Superior temporal gyrus (tissue), 1 donor: ENCODE measurements at regions not wholly inside any gene's neighbourhood (a gene's known extent, or its start where the extent isn't known, plus 50 kb on each side); places are given as distances from the start of the nearest gene placed in this dataset.

Experiments
- DNase-seq: peaks from one replicate; pipeline ENCODE4 v3.0.0-alpha.2; 2016; ENCODE audit errors: extremely low spot score

- DNase-seq, result no peak
Observed at GRCh38 chr10:4488904-4489303, 337.1 kb upstream of the AKR1E2 start.

- DNase-seq, result no peak
Observed at GRCh38 chr10:4485636-4486035, 340.4 kb upstream of the AKR1E2 start.

- no peak for DNase-seq
Observed at GRCh38 chr10:4483811-4484210, 342.2 kb upstream of the AKR1E2 start.

- no peak for DNase-seq
Observed at GRCh38 chr10:4482659-4483058, 343.3 kb upstream of the AKR1E2 start.

- no peak for DNase-seq
Observed at GRCh38 chr10:4481192-4481591, 344.8 kb upstream of the AKR1E2 start.

GRCh38 chr10:4479342-4479741, 346.7 kb upstream of the AKR1E2 start:
- DNase-seq, result no peak

GRCh38 chr10:4477664-4478063, 348.3 kb upstream of the AKR1E2 start:
- DNase-seq, result no peak

GRCh38 chr10:4475827-4476490, 350.0 kb upstream of the AKR1E2 start:
- no peak for DNase-seq

- no peak for DNase-seq
Observed at GRCh38 chr10:4474829-4475228, 351.2 kb upstream of the AKR1E2 start.

GRCh38 chr10:4473977-4474376, 352.0 kb upstream of the AKR1E2 start:
- no peak for DNase-seq

GRCh38 chr10:4472190-4472904, 353.7 kb upstream of the AKR1E2 start:
- DNase-seq, result no peak

GRCh38 chr10:4470231-4470835, 355.7 kb upstream of the AKR1E2 start:
- no peak for DNase-seq

- DNase-seq, result no peak
Observed at GRCh38 chr10:4467481-4467880, 358.5 kb upstream of the AKR1E2 start.

GRCh38 chr10:4460267-4460666, 365.7 kb upstream of the AKR1E2 start:
- no peak for DNase-seq

- no peak for DNase-seq
Observed at GRCh38 chr10:4459531-4459930, 366.5 kb upstream of the AKR1E2 start.

GRCh38 chr10:4457597-4457996, 368.4 kb upstream of the AKR1E2 start:
- DNase-seq, result no peak

- no peak for DNase-seq
Observed at GRCh38 chr10:4456776-4457175, 369.2 kb upstream of the AKR1E2 start.

GRCh38 chr10:4456279-4456678, 369.7 kb upstream of the AKR1E2 start:
- DNase-seq, result no peak

GRCh38 chr10:4453950-4454349, 372.1 kb upstream of the AKR1E2 start:
- no peak for DNase-seq

GRCh38 chr10:4453276-4453675, 372.7 kb upstream of the AKR1E2 start:
- no peak for DNase-seq

- DNase-seq, result peak; percentile 28
Observed at GRCh38 chr10:4450981-4451908, 374.8 kb upstream of the AKR1E2 start.

GRCh38 chr10:4450169-4450568, 375.8 kb upstream of the AKR1E2 start:
- no peak for DNase-seq
